SK-N-SH (cell line): ENCODE measurements at regions not wholly inside any gene's neighbourhood (a gene's known extent, or its start where the extent isn't known, plus 50 kb on each side); places are given as distances from the start of the nearest gene placed in this dataset.

Experiments used
- CTCF ChIP-seq: fragments of 200-600 bp; sonication (generic); IDR thresholded peaks from 2 replicates; pipeline ENCODE4 v1.6.1; 2017; ENCODE audit warnings: antibody characterized with exemption, mild to moderate bottlenecking, moderate library complexity
- GABPA ChIP-seq: IDR thresholded peaks from 2 replicates; pipeline ENCODE4 v1.4.0; 2012; ENCODE audit warnings: low read depth, mild to moderate bottlenecking
- PBX3 ChIP-seq: IDR thresholded peaks from 2 replicates; pipeline ENCODE4; 2012
- POLR2AphosphoS5 ChIP-seq: IDR thresholded peaks from 2 replicates; pipeline ENCODE4 v1.6.1; 2012; ENCODE audit warnings: low read depth, low read length
- RAD21 ChIP-seq: IDR thresholded peaks from 2 replicates; pipeline ENCODE4 v1.6.1; 2012; ENCODE audit warnings: mild to moderate bottlenecking, low read length
- SIN3A ChIP-seq: IDR thresholded peaks from 2 replicates; pipeline ENCODE4 v1.6.1; 2012; ENCODE audit warnings: low read depth, mild to moderate bottlenecking, low read length, moderate library complexity, borderline replicate concordance
- TF ChIP-seq, protein P1 (sequence below): IDR thresholded peaks from 2 replicates; pipeline ENCODE4 v1.4.0; 2012; ENCODE audit warnings: low read depth, borderline replicate concordance

GRCh38 chr9:119961774-119962424 lies 592.7 kb upstream of the BRINP1 start:
- TF ChIP-seq CTCF (peak; percentile 87), SIN3A (no peak), RAD21 (peak; percentile 66), GABPA (no peak), PBX3 (no peak), POLR2AphosphoS5 (no peak)
- TF ChIP-seq, protein P1, sequence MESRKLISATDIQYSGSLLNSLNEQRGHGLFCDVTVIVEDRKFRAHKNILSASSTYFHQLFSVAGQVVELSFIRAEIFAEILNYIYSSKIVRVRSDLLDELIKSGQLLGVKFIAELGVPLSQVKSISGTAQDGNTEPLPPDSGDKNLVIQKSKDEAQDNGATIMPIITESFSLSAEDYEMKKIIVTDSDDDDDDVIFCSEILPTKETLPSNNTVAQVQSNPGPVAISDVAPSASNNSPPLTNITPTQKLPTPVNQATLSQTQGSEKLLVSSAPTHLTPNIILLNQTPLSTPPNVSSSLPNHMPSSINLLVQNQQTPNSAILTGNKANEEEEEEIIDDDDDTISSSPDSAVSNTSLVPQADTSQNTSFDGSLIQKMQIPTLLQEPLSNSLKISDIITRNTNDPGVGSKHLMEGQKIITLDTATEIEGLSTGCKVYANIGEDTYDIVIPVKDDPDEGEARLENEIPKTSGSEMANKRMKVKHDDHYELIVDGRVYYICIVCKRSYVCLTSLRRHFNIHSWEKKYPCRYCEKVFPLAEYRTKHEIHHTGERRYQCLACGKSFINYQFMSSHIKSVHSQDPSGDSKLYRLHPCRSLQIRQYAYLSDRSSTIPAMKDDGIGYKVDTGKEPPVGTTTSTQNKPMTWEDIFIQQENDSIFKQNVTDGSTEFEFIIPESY, result no peak
